Activated naive CD8-positive, alpha-beta T cell treated with anti-CD3 and anti-CD28 coated beads, Interleukin-2, amount 10 ng/mL, durations not matched to agents 7 days and 5 days (primary cell): ENCODE measurements at regions not wholly inside any gene's neighbourhood (a gene's known extent, or its start where the extent isn't known, plus 50 kb on each side); places are given as distances from the start of the nearest gene placed in this dataset.

Source experiments
- ATAC-seq: fragments of 150-1000 bp; cut with Tn5 transposase; one replicate; pipeline ENCODE4 v1.10.0; 2021; ENCODE audit warnings: low read depth, moderate library complexity
- POLR2A ChIA-PET: fragments of 350-600 bp; sonication (Branson Sonifier 250); formaldehyde crosslinking; loops from one replicate; lab custom pipeline; 2021; ENCODE audit warnings: antibody characterized with exemption; lab: Charles Lee
- DNase-seq: peaks from one replicate; pipeline ENCODE4 v3.0.0; 2021
- H3K27ac Mint-ChIP-seq: one replicate; pipeline ENCODE4 v1.8.0; 2022; ENCODE audit warnings: mild to moderate bottlenecking, mixed read lengths
- H3K27me3 Mint-ChIP-seq: one replicate; pipeline ENCODE4 v1.8.0; 2022; ENCODE audit warnings: mild to moderate bottlenecking, moderate library complexity, mixed read lengths
- H3K36me3 Mint-ChIP-seq: one replicate; pipeline ENCODE4 v1.8.0; 2021; ENCODE audit warnings: mild to moderate bottlenecking, mixed read lengths
- H3K4me1 Mint-ChIP-seq: one replicate; pipeline ENCODE4 v1.8.0; 2021; ENCODE audit warnings: mixed read lengths
- H3K4me3 Mint-ChIP-seq: one replicate; pipeline ENCODE4 v1.8.0; 2022; ENCODE audit warnings: mild to moderate bottlenecking, moderate library complexity, mixed read lengths
- H3K9me3 Mint-ChIP-seq: one replicate; pipeline ENCODE4 v1.8.0; 2021; ENCODE audit warnings: mixed read lengths

DNA sequence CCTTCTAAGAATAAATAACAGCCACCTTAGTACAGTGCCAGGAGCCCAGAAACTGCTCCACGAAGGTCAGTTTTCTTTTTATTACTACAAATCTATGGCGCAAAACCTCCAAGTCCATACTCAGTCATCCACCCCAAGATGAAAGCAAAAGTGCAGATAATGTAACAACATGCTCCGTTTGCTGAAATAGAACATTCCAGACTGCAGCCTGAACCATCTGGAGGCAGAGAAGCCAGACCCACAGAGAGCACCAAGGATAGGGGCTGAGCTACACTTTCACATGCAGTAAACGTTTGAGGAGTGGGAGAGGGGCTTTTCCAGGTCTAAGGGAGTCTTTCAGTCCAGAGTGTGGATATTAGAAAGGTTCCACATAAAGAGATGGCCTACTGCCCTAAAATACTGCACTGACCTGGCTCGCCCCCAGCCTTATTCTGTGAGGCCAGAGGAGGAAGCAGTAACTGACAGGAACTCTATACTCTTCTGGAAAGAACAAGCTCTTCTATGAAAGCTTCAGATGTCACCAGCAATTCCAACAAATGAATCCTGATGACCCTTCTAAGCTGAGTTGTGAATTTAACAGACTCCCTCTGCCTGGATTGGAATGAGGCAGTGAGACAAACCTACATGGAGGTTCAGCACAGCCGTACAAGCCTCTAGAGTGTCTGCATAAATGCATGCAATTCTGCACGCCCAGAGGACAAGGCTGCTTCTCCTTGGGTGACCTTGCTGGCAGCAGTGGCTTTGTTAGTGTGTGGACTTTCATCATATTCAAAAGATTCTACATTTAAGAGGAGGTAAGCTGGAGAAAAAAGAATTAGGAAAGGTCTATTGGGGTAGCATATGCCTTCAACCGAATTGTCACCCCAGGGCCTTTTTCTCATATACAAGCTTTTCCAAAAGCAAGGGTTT lies 153.9 kb upstream of the EGLN3 start:
- POLR2A ChIA-PET: no interaction called here
- Mint-ChIP-seq H3K9me3 (no peaks in the 10 kb centered on the region), H3K36me3 (no peaks in the 10 kb centered on the region), H3K27me3 (peaks cover 4% of the 10 kb centered on the region), H3K27ac (no peak overlapping the region), H3K4me1 (peaks cover 1% of the 10 kb centered on the region), H3K4me3 (no peak overlapping the region)
- DNase-seq (no peak), ATAC-seq (no peak)

DNA sequence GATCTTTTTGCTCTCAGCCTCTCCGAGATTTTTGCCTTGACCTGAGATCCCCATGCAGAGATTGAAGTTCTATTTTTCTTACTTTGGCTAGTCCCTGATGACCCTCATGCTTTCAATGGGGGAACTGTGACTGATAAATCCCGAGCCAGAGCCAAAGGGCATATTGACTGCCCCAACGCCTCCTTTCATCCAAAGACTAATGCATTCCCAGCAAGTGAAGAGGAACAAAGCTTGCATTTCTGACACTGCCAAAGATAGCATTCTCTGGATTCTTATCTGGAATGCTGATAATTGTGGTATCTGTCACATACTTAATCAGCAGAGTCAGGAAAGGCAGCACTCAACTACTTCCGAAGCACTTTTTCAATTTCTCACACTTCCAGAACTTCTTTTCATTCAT lies 152.3 kb upstream of the EGLN3 start:
- DNase-seq (no peak), ATAC-seq (no peak)
- H3K4me3 Mint-ChIP-seq: no peak overlapping the region
- H3K27me3 Mint-ChIP-seq: peaks cover 4% of the 10 kb centered on the region
- H3K27ac Mint-ChIP-seq: no peak overlapping the region
- H3K4me1 Mint-ChIP-seq: peaks cover 7% of the 10 kb centered on the region
- no peaks in the 10 kb centered on the region for H3K36me3 Mint-ChIP-seq
- no peaks in the 10 kb centered on the region for H3K9me3 Mint-ChIP-seq
- POLR2A ChIA-PET: no interaction called here

DNA sequence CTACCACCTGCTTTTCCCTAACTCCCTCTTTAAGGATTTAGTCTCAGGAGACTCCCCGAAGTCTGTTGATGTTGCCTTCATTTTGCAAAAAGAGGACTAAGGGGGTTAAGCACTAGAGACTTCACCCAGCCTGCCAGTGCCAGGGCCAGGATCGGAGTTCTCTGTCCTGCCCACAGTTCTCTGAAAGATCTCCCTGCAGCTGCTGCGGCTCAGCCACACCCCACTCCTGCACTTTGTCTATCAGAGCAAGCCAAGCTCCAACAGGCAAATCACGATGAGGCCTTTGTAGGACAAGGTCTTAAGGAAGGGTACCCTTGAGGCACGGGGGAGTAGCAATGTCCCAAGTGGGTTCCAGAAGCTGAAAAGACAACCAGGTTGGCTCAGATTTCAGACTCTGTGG lies 148.8 kb upstream of the EGLN3 start:
- DNase-seq (no peak), ATAC-seq (no peak)
- Mint-ChIP-seq H3K9me3 (peaks cover 1% of the 10 kb centered on the region), H3K4me1 (peaks cover 12% of the 10 kb centered on the region), H3K36me3 (peaks cover 4% of the 10 kb centered on the region), H3K4me3 (no peak overlapping the region), H3K27me3 (peaks cover 4% of the 10 kb centered on the region), H3K27ac (no peak overlapping the region)
- POLR2A ChIA-PET: no interaction called here

DNA sequence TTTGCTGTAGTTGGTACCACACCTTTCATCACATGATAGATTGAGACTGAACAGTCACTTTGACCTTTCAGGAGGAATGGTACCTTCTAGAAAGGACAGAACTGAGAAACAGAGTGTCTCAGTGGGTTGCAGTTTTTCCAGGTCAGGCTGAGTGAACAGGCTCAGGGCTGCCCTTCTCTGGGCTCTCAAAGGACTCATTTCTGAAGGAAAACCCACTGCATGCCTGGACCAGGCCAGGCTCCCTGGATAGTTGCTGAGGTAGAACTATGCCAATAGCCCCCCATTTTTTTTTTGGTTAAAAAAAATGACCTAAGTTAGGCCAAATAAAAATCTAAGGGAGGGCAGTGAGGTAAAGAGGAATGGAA lies 148.1 kb upstream of the EGLN3 start:
- no peak for DNase-seq
- Mint-ChIP-seq H3K4me3 (no peak overlapping the region), H3K36me3 (peaks cover 4% of the 10 kb centered on the region), H3K27me3 (peaks cover 4% of the 10 kb centered on the region), H3K4me1 (peaks cover 18% of the 10 kb centered on the region), H3K27ac (peak overlapping the region; percentile 52), H3K9me3 (peaks cover 1% of the 10 kb centered on the region)
- ATAC-seq: no peak
- POLR2A ChIA-PET: interaction anchor here (1.0 kb wide), 1 partner anchor 80 kb away, joined by 3 read pairs; no protein-coding TSS in a partner anchor

DNA sequence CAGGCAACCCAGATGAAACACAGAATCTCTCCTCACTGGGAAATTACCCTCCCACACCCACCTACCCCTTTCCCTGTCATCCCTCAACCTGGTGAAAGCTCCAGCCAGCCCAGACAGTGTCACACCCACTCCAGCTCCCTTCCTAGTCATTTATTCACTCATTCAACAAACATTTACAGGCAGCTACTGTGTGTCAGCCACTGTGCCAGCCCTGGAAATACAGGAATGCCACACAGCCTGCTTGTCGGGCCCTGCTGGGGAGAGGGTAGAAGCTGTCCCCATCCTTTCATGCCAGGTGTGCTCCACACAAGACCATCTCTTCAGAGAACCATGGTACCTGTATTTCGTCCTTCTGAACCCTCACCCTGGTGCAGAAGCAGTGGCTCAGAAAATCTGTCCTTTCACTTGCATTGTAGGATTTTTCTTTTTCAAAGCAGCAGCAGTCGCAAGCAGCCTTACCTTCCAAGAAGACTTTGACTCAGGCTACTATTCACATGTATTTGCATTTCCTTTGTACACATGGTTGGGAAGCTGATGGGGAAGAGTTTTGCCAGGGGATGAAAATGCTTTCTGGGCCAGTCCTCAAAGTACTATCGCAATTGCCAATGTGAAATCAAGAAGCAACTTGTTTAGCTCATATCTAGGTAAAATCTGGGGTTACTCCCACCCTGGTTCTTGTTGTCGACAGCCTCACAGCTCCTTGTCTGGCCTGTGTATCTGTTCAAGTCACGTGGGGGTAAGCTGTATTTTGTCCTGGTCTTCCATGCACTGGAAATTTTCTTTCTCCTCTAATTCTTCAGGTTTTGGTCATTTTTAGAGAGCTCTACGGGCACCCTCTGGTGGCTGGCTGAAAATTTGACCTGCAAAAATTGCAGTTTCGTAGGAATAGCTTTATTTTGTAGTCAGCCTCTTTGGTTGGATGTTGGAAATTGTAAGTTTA lies 147.4 kb upstream of the EGLN3 start:
- peaks cover 24% of the 10 kb centered on the region for H3K4me1 Mint-ChIP-seq
- peak overlapping the region; percentile 52 for H3K27ac Mint-ChIP-seq
- ATAC-seq: no peak
- POLR2A ChIA-PET: interaction anchor here (1.0 to 1.2 kb wide), 2 partner anchors 79 kb away, joined by 3 read pairs; no protein-coding TSS in a partner anchor
- no peak overlapping the region for H3K4me3 Mint-ChIP-seq
- H3K27me3 Mint-ChIP-seq: peaks cover 4% of the 10 kb centered on the region
- peak; percentile 38 for DNase-seq
- peaks cover 4% of the 10 kb centered on the region for H3K36me3 Mint-ChIP-seq
- peaks cover 1% of the 10 kb centered on the region for H3K9me3 Mint-ChIP-seq

DNA sequence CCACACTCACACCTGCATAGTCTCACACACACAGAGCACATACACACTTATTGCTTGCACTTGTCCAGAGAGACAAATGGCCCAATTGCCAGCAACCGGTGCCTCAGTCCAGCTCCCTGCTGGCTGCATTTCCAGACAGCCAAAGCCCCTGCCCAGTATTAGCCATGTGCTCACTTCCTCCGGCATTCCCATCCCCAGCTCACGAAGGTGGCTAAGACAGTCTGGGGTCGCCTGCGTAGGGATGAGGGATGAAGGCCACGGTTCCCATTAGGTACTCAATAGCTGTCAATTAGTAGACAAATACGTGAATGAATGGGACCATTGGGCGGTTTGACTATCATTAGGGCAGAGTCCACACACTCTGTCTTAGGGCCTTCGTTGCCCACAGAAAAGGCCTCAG lies 146.8 kb upstream of the EGLN3 start:
- POLR2A ChIA-PET: interaction anchor here (1.2 kb wide), 1 partner anchor 79 kb away, joined by 3 read pairs; no protein-coding TSS in a partner anchor
- peaks cover 28% of the 10 kb centered on the region for H3K4me1 Mint-ChIP-seq
- no peak overlapping the region for H3K27ac Mint-ChIP-seq

DNA sequence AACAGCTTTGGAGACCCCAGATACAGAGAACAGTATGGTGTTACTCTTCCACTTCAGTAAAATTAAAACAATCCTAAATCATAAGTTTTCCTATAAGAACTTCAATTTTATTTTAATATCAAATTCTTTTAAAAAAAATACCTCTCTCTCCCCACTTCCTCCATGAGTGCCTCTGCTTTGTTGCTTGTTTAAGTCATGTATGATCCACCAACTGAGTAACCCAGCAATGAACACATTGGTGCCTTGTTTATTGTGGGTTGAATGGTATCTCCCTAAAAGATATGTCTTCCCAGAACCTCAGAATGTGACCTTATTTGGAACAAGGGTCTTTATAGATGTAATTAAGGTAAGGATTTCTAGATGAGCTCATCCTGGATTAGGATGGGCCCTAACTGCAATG lies 143.5 kb upstream of the EGLN3 start:
- Mint-ChIP-seq H3K36me3 (peaks cover 4% of the 10 kb centered on the region), H3K4me1 (peaks cover 31% of the 10 kb centered on the region), H3K27ac (peak overlapping the region; percentile 72), H3K27me3 (peaks cover 8% of the 10 kb centered on the region), H3K4me3 (peak overlapping the region; percentile 42), H3K9me3 (peaks cover 1% of the 10 kb centered on the region)
- ATAC-seq (no peak), DNase-seq (no peak)
- POLR2A ChIA-PET: interaction anchor here (1.1 to 1.2 kb wide), 2 partner anchors 51 to 81 kb away, joined by 3 to 5 read pairs; no protein-coding TSS in a partner anchor

More for the DNA sequence above, 146.8 kb upstream of the EGLN3 start:
- H3K9me3 Mint-ChIP-seq: peaks cover 1% of the 10 kb centered on the region
- H3K36me3 Mint-ChIP-seq: peaks cover 4% of the 10 kb centered on the region
- H3K27me3 Mint-ChIP-seq: peaks cover 4% of the 10 kb centered on the region
- no peak for ATAC-seq
- no peak for DNase-seq
- no peak overlapping the region for H3K4me3 Mint-ChIP-seq

DNA sequence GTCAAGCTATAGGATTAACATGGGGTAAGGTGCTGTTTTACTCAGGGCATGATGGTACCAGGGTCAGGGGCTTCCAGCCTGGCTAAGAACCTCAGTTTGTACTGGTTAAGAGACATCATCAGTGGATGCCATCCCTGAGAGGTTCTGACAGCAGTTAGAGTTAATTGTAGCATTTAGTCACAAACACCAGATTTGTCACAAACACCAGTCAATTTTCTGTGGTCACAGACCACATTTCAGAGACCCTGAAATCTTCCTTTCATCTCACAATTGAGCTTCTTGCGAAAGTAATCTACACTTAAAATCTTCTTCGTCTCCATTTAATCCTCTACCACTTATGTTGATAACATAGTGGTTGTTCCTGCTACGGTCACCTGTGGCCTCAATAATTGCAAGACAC lies 143.0 kb upstream of the EGLN3 start:
- H3K4me3 Mint-ChIP-seq: peak overlapping the region; percentile 42
- ATAC-seq: peak; percentile 22
- POLR2A ChIA-PET: interaction anchor here (0.9 to 1.2 kb wide), 3 partner anchors 50 to 80 kb away, joined by 3 to 5 read pairs (median 4); no protein-coding TSS in a partner anchor

DNA sequence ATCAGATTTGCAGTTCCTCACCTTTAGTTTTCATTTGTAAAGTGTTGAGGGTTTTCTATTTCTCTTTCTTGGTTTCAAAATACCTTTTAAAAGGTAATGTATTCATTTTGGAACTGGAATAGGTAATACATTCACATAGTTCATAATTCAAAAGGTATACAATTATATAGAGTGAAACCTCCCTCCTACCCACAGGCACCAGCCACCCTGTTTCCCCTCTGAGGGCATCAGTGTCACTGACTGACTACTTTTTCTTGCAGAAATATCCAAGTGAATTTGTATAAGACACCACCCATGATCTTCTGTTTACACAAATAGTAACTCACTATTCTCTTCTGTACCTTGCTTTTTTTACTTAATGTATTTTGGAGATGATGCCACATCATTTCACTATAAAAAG lies 139.6 kb upstream of the EGLN3 start:
- ATAC-seq (no peak), DNase-seq (no peak)
- peaks cover 11% of the 10 kb centered on the region for H3K27me3 Mint-ChIP-seq
- H3K27ac Mint-ChIP-seq: no peak overlapping the region
- no peaks in the 10 kb centered on the region for H3K36me3 Mint-ChIP-seq
- POLR2A ChIA-PET: no interaction called here
- peaks cover 3% of the 10 kb centered on the region for H3K9me3 Mint-ChIP-seq
- no peak overlapping the region for H3K4me3 Mint-ChIP-seq
- peaks cover 20% of the 10 kb centered on the region for H3K4me1 Mint-ChIP-seq

More for the DNA sequence above, 143.0 kb upstream of the EGLN3 start:
- no peak for DNase-seq
- peaks cover 4% of the 10 kb centered on the region for H3K36me3 Mint-ChIP-seq
- peaks cover 1% of the 10 kb centered on the region for H3K9me3 Mint-ChIP-seq
- peak overlapping the region; percentile 72 for H3K27ac Mint-ChIP-seq
- peaks cover 31% of the 10 kb centered on the region for H3K4me1 Mint-ChIP-seq
- peaks cover 8% of the 10 kb centered on the region for H3K27me3 Mint-ChIP-seq

DNA sequence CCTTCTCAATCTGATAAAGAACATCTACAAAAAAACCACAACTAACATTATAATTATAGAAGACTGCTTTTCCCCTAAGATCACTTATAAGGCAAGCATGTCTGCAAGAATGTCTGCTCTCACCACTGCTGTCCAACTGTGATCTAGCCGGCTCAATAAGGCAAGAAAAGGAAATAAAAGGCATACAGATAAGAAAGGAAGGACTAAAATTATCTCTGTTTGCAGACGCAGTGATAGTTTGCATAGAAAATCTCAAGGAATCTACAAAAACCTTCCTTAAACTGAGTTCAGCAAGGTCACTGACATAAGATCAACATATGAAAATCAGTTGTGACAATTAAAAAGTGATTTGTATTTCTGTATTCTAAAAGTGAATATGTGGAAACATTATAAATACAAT lies 138.0 kb upstream of the EGLN3 start:
- no peaks in the 10 kb centered on the region for H3K36me3 Mint-ChIP-seq
- H3K4me1 Mint-ChIP-seq: peaks cover 13% of the 10 kb centered on the region
- H3K9me3 Mint-ChIP-seq: peaks cover 3% of the 10 kb centered on the region
- ATAC-seq (no peak), DNase-seq (no peak)
- POLR2A ChIA-PET: no interaction called here
- H3K27ac Mint-ChIP-seq: no peak overlapping the region
- H3K4me3 Mint-ChIP-seq: no peak overlapping the region
- H3K27me3 Mint-ChIP-seq: peaks cover 16% of the 10 kb centered on the region

DNA sequence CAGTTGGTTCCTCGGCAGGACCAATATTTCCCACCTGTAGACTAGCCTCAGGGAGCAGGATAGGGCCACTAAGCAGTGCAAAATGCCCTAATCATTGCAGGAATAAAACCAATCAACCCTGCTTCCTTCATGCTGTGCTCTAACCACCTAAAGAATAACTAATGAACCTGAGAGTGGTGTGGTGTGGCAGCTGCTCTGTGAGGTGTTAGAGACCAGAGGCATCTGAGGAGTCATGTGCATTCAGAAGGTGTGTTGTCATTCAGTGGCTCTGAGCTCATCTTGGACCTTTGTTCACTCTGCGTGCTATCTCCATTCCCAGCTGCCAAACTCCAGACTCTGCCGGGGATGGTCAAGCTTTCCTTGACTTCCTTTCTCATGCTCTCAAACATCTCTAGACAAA lies 136.7 kb upstream of the EGLN3 start:
- Mint-ChIP-seq H3K4me1 (peaks cover 3% of the 10 kb centered on the region), H3K36me3 (no peaks in the 10 kb centered on the region), H3K9me3 (peaks cover 3% of the 10 kb centered on the region), H3K27ac (no peak overlapping the region), H3K27me3 (peaks cover 24% of the 10 kb centered on the region), H3K4me3 (no peak overlapping the region)
- POLR2A ChIA-PET: no interaction called here
- ATAC-seq (no peak), DNase-seq (no peak)

DNA sequence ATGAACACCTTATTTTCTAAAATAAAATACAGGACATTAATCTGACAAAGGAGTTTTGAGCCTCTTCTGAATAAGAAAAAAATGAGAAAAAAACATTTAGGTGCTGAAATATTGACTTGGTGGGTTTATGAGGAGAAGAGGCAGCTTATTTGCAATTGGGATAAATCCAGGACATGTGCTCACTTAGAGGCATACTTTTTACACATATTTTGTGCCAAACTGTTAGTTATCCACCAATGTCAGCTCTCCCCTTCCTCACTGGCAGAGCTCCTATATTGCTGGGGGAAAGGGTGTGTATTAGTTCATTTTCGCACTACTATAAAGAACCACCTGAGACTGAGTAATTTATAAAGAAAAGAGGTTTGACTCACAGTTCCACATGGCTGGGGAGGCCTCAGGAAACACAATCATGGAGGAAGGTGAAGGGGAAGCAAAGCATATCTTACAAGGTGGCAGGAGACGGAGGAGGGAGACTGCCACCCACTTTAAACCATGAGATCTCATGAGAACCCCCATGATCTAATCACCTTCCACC lies 135.4 kb upstream of the EGLN3 start:
- DNase-seq: no peak
- Mint-ChIP-seq H3K4me3 (no peak overlapping the region), H3K27me3 (peaks cover 30% of the 10 kb centered on the region), H3K27ac (no peak overlapping the region), H3K9me3 (peaks cover 3% of the 10 kb centered on the region), H3K36me3 (no peaks in the 10 kb centered on the region), H3K4me1 (peaks cover 3% of the 10 kb centered on the region)
- ATAC-seq: no peak
- POLR2A ChIA-PET: no interaction called here

DNA sequence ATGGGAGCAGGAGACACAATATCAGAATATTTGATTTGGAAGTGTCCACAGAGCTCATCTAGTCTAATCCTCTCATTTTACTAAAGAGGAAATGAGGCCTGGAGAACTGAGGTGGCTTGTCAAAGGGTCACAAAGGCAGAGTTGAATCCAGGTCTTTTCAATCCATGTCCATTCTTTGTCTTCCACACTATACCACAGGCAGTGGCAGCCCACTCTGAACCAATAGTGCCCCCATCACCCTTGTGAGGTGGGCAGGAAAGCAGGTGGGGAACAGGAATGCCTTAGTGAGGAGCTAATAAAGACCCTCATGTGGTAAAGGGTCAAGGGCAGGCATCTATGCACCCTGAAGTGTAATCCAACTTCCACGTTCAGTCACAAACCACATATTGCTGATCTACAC lies 134.8 kb upstream of the EGLN3 start:
- H3K27ac Mint-ChIP-seq: no peak overlapping the region
- H3K36me3 Mint-ChIP-seq: no peaks in the 10 kb centered on the region
- no peak overlapping the region for H3K4me3 Mint-ChIP-seq
- H3K4me1 Mint-ChIP-seq: peaks cover 3% of the 10 kb centered on the region
- ATAC-seq (no peak), DNase-seq (no peak)
- H3K27me3 Mint-ChIP-seq: peaks cover 33% of the 10 kb centered on the region
- POLR2A ChIA-PET: no interaction called here
- peaks cover 3% of the 10 kb centered on the region for H3K9me3 Mint-ChIP-seq
